ENCODE measurements at regions not wholly inside any gene's neighbourhood (a gene's known extent, or its start where the extent isn't known, plus 50 kb on each side); places are given as distances from the start of the nearest gene placed in this dataset.

DNA sequence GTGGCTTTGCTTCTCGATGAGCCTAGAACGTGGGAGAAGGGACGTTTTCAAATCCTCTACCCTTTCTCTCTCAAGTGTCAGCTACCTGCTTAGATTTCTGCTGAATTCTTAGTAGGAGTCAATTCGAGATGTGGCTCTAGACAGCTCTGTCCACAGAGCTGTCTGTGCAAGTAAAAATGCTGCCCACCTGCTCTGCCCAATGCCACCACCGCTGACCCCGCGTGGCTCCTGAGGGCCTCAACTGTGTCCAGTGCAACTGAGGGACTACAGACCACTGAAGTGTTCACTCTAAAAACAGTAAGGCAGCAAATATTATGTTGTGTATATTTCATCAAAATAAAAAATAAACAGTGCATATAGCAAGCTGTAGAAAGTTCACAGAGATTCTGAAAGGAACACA lies 266.3 kb downstream of the ZNF516 start:
- no peak overlapping the region for H3K27ac ChIP-seq (replicated peaks)
- H3K27me3 ChIP-seq (ENCODE audit: insufficient read depth, poor library complexity, severe bottlenecking) = peaks cover 2% of the 10 kb centered on the region
- no peak overlapping the region for H3K4me3 ChIP-seq (replicated peaks; ENCODE audit: insufficient read depth, low read length)
- no peak for TF ChIP-seq POLR2AphosphoS5 (IDR thresholded peaks at IDR 0.05; ENCODE audit: low read depth)
- no peak for TF ChIP-seq GABPA (IDR thresholded peaks at IDR 0.05; ENCODE audit: low read depth)
- TF ChIP-seq, protein P1, sequence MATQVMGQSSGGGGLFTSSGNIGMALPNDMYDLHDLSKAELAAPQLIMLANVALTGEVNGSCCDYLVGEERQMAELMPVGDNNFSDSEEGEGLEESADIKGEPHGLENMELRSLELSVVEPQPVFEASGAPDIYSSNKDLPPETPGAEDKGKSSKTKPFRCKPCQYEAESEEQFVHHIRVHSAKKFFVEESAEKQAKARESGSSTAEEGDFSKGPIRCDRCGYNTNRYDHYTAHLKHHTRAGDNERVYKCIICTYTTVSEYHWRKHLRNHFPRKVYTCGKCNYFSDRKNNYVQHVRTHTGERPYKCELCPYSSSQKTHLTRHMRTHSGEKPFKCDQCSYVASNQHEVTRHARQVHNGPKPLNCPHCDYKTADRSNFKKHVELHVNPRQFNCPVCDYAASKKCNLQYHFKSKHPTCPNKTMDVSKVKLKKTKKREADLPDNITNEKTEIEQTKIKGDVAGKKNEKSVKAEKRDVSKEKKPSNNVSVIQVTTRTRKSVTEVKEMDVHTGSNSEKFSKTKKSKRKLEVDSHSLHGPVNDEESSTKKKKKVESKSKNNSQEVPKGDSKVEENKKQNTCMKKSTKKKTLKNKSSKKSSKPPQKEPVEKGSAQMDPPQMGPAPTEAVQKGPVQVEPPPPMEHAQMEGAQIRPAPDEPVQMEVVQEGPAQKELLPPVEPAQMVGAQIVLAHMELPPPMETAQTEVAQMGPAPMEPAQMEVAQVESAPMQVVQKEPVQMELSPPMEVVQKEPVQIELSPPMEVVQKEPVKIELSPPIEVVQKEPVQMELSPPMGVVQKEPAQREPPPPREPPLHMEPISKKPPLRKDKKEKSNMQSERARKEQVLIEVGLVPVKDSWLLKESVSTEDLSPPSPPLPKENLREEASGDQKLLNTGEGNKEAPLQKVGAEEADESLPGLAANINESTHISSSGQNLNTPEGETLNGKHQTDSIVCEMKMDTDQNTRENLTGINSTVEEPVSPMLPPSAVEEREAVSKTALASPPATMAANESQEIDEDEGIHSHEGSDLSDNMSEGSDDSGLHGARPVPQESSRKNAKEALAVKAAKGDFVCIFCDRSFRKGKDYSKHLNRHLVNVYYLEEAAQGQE (IDR thresholded peaks at IDR 0.05; ENCODE audit: insufficient replicate concordance, low read depth) = no peak
- TF ChIP-seq SPI1 (IDR thresholded peaks at IDR 0.05; ENCODE audit: borderline replicate concordance, low read depth) = no peak
- TF ChIP-seq, protein P2, sequence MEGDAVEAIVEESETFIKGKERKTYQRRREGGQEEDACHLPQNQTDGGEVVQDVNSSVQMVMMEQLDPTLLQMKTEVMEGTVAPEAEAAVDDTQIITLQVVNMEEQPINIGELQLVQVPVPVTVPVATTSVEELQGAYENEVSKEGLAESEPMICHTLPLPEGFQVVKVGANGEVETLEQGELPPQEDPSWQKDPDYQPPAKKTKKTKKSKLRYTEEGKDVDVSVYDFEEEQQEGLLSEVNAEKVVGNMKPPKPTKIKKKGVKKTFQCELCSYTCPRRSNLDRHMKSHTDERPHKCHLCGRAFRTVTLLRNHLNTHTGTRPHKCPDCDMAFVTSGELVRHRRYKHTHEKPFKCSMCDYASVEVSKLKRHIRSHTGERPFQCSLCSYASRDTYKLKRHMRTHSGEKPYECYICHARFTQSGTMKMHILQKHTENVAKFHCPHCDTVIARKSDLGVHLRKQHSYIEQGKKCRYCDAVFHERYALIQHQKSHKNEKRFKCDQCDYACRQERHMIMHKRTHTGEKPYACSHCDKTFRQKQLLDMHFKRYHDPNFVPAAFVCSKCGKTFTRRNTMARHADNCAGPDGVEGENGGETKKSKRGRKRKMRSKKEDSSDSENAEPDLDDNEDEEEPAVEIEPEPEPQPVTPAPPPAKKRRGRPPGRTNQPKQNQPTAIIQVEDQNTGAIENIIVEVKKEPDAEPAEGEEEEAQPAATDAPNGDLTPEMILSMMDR (IDR thresholded peaks at IDR 0.05; ENCODE audit: insufficient read depth, low read length) = no peak
- DNase-seq (ENCODE audit: low read depth in 1 of 2, low spot score in 1 of 2) = no peak

DNA sequence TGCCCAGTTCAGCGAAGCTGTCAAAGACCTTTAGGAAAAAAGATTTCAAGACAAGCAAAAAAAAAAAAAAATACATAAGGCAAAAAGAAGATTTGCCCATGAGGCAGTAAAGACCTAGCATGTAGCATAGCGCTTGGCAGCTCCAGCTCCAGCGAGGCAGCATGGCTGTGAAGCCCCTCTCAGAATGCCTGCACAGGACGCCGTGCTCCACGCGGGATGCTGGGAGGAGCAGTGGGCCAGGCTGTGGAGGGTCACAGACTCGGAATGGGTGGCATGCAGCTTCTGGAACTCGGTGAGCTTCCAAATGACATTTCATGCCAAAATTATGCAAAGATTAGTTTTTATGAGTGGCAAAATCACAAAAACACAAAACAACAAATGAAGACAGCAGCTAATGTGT lies 267.3 kb downstream of the ZNF516 start:
- H3K27ac ChIP-seq (replicated peaks) = no peak overlapping the region
- TF ChIP-seq, protein P2 (IDR thresholded peaks at IDR 0.05; ENCODE audit: insufficient read depth, low read length) = no peak
- TF ChIP-seq POLR2AphosphoS5 (IDR thresholded peaks at IDR 0.05; ENCODE audit: low read depth) (no peak), SPI1 (IDR thresholded peaks at IDR 0.05; ENCODE audit: borderline replicate concordance, low read depth) (no peak), GABPA (IDR thresholded peaks at IDR 0.05; ENCODE audit: low read depth) (no peak)
- TF ChIP-seq, protein P1 (IDR thresholded peaks at IDR 0.05; ENCODE audit: insufficient replicate concordance, low read depth) = no peak
- no peak for DNase-seq (ENCODE audit: low read depth in 1 of 2, low spot score in 1 of 2)
- H3K4me3 ChIP-seq (replicated peaks; ENCODE audit: insufficient read depth, low read length) = no peak overlapping the region
- H3K27me3 ChIP-seq (ENCODE audit: insufficient read depth, poor library complexity, severe bottlenecking) = peaks cover 2% of the 10 kb centered on the region

DNA sequence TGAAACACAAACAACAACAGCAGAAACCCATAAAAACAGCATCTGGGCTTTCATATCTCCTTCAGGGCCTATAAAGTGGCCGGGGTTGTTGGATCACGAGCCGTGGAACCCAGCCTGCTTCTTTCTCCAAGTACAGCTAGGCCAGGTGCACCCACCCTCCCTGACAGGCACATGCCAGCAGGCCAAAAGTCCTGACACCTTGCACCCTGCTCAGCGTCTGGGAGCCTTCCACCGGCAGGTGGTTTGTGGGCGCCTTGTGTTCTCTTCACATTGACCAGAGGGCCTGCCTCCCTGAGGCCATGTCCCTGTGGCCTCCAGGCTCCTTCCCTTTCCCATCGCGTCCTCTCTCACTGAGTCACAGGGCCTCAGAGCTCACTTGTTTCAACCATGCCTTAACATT lies 271.6 kb downstream of the ZNF516 start:
- no peak for DNase-seq (ENCODE audit: low read depth in 1 of 2, low spot score in 1 of 2)
- H3K27me3 ChIP-seq (ENCODE audit: insufficient read depth, poor library complexity, severe bottlenecking) = peaks cover 3% of the 10 kb centered on the region
- H3K27ac ChIP-seq (replicated peaks) = no peak overlapping the region
- TF ChIP-seq SPI1 (IDR thresholded peaks at IDR 0.05; ENCODE audit: borderline replicate concordance, low read depth) (no peak), POLR2AphosphoS5 (IDR thresholded peaks at IDR 0.05; ENCODE audit: low read depth) (no peak), GABPA (IDR thresholded peaks at IDR 0.05; ENCODE audit: low read depth) (no peak)
- TF ChIP-seq, protein P1 (IDR thresholded peaks at IDR 0.05; ENCODE audit: insufficient replicate concordance, low read depth) = no peak
- TF ChIP-seq, protein P2 (IDR thresholded peaks at IDR 0.05; ENCODE audit: insufficient read depth, low read length) = no peak
- no peak overlapping the region for H3K4me3 ChIP-seq (replicated peaks; ENCODE audit: insufficient read depth, low read length)

Measured in HL-60 (cell line).